NCI-H1436 (cell line): ENCODE measurements at regions not wholly inside any gene's neighbourhood (a gene's known extent, or its start where the extent isn't known, plus 50 kb on each side); places are given as distances from the start of the nearest gene placed in this dataset.
A peak's percentile ranks its signal among the peaks of the same experiment; 100 is the strongest.
"Not testable (repeated sequence)": the region's sequence is repeated elsewhere in the genome, so short reads cannot be mapped to it uniquely, and the experiment has no call there.

Source experiments
- DNase-seq: peaks from one replicate; lab custom pipeline; 2025; lab: John Stamatoyannopoulos, UW

GRCh38 chr13:21261487-21262216 lies 85.2 kb downstream of the MRPL57 start:
- DNase-seq, result not testable (repeated sequence)

- DNase-seq, result not testable (repeated sequence)
Measured at GRCh38 chr13:21263909-21264308, 87.5 kb downstream of the MRPL57 start.

- DNase-seq, result not testable (repeated sequence)
Measured at GRCh38 chr13:21268485-21268884, 92.0 kb downstream of the MRPL57 start.

GRCh38 chr13:21272439-21272838 lies 96.0 kb downstream of the MRPL57 start:
- not testable (repeated sequence) for DNase-seq

- not testable (repeated sequence) for DNase-seq
Measured at GRCh38 chr13:21274457-21274856, 98.0 kb downstream of the MRPL57 start.

- DNase-seq, result no peak
Measured at GRCh38 chr13:21282065-21282464, 105.6 kb downstream of the MRPL57 start.

- DNase-seq, result no peak
Measured at GRCh38 chr13:21287331-21287907, 111.0 kb downstream of the MRPL57 start.

- no peak for DNase-seq
Measured at GRCh38 chr13:21289475-21289874, 113.0 kb downstream of the MRPL57 start.

- not testable (repeated sequence) for DNase-seq
Measured at GRCh38 chr13:21290442-21291002, 114.1 kb downstream of the MRPL57 start.

GRCh38 chr13:21291840-21292239 lies 115.4 kb downstream of the MRPL57 start:
- no peak for DNase-seq

GRCh38 chr13:21296991-21297390 lies 120.5 kb downstream of the MRPL57 start:
- peak; percentile 9 for DNase-seq

GRCh38 chr13:21297447-21297846 lies 121.0 kb downstream of the MRPL57 start:
- no peak for DNase-seq

GRCh38 chr13:21297914-21298831 lies 121.7 kb downstream of the MRPL57 start:
- peak; percentile 60 for DNase-seq

- no peak for DNase-seq
Measured at GRCh38 chr13:21304256-21304655, 127.8 kb downstream of the MRPL57 start.

GRCh38 chr13:21306300-21307073 lies 130.0 kb downstream of the MRPL57 start:
- DNase-seq, result not testable (repeated sequence)

- not testable (repeated sequence) for DNase-seq
Measured at GRCh38 chr13:21307158-21307557, 130.7 kb downstream of the MRPL57 start.

- no peak for DNase-seq
Measured at GRCh38 chr13:21308906-21309305, 132.4 kb downstream of the MRPL57 start.

- no peak for DNase-seq
Measured at GRCh38 chr13:21309542-21310172, 133.2 kb downstream of the MRPL57 start.

GRCh38 chr13:21310220-21310619 lies 133.8 kb downstream of the MRPL57 start:
- DNase-seq, result no peak

- DNase-seq, result not testable (repeated sequence)
Measured at GRCh38 chr13:21314976-21315375, 138.5 kb downstream of the MRPL57 start.

GRCh38 chr13:21316376-21316775 lies 139.9 kb downstream of the MRPL57 start:
- no peak for DNase-seq
